DMS153 treated with DMSO at 0.1 percent for 48 hours (cell line): ENCODE measurements at regions not wholly inside any gene's neighbourhood (a gene's known extent, or its start where the extent isn't known, plus 50 kb on each side); places are given as distances from the start of the nearest gene placed in this dataset.

Experiments
- DNase-seq: peaks from one replicate; lab custom pipeline; 2025; ENCODE audit not compliant: unreplicated experiment; lab: John Stamatoyannopoulos, UW

DNA sequence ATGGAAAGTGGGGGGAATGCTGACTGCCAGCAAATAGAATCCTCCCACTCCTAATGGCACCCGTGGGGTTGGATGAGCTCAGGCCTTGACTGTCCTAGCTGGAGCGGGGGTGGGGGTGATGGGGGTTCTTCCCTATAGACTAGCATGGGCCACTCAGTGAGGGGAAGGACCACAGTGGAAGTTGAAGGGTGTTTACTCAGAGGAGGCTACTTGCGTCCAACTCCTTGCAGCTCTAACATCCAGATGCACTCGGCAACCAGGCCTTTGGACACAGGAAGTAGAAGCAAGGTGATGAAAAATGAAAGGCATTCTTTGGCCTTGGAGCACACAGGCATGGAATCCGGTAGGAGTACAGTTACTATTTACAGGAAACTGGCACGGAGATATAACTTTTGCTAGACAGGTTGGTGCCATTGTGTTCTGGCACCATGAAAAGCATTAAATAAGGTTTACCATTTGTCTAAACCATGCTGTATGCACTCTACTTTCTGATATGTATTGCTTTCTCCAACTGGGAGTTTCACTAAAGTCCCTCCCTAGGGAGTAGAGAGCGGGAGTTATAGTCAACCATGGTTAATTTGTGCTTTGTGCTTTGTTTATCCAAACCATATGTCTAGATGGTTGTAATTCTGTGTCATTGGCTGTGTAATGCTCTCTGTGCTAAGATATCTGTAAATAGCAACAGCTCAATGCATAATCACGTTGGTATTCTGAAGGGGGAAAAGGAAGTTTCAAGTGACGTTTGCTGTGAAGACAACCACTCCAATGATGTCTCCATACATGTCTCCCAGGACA lies 125.3 kb downstream of the TSHZ3 start:
- DNase-seq: no peak

DNA sequence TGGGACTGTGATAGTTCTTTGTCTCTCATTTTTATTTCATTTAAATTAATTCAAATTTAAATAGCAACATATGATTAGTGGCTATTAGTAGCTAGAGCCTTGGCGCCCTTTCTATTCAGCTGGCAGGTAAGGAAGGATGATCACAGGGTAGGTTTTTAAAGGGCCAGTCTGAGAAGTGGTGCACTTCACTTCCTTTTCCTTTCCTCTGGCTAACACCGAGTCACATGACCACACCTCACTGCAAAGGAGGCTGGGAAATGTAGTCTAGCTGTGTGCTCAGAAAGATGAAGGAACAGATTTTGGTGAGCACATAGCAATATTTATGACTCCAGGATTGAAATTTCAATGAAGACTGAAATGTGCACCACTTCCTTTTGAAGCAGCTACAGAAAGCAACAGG lies 128.7 kb downstream of the TSHZ3 start:
- no peak for DNase-seq

- DNase-seq: no peak
Observed at GRCh38 chr19:31214997-31215396, 134.2 kb downstream of the TSHZ3 start.

- no peak for DNase-seq
Observed at GRCh38 chr19:31214086-31214485, 135.2 kb downstream of the TSHZ3 start.

DNA sequence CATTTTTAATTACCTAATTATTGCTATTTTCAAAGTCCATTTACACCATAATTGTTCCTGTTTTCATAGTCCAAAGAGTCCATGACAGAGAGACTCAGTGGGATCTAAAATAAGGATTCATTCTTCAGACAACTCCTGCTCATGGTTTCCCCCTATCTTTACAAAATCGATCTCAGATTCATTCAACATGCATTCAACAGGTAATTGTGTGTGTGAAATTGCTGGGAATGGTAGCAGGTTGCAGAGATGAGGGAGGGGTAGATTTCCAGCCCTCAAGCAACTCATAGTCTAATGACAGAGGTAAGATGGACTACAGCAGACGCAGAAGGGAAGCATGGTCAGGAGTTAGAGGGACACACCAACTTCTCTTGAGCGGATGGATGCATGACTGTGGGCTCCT lies 138.1 kb downstream of the TSHZ3 start:
- DNase-seq: no peak

DNA sequence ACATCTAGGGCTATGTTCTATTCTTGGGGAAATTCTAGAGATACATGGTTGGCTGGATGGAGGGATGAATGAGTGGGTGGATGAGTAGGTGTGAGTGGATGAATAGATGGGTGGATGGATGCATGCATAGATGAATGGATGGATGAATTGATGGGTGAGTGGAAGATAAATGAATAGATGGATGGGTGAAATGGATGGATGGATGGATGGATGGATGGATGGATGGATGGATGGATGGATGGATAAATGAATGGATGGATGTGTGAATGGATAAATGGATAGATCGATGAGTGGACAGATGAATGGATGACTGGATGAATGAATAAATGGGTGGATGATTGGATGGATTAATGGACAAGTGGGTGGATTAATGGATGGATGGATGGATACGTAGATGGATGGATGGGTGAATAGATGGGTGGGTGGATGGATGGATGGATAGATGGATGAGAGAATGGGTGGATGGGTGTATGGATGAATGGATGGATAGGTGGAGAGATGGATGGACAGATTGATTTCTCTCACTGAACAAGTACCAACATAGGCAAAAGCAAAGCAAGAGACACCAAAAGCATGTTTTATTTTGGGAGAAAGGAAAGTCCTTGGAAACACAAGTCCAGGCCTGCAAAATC lies 143.2 kb downstream of the TSHZ3 start:
- DNase-seq: no peak

- no peak for DNase-seq
Observed at GRCh38 chr19:31204115-31204514, 145.1 kb downstream of the TSHZ3 start.

- DNase-seq: no peak
Observed at GRCh38 chr19:31185261-31185660, 164.0 kb downstream of the TSHZ3 start.

DNA sequence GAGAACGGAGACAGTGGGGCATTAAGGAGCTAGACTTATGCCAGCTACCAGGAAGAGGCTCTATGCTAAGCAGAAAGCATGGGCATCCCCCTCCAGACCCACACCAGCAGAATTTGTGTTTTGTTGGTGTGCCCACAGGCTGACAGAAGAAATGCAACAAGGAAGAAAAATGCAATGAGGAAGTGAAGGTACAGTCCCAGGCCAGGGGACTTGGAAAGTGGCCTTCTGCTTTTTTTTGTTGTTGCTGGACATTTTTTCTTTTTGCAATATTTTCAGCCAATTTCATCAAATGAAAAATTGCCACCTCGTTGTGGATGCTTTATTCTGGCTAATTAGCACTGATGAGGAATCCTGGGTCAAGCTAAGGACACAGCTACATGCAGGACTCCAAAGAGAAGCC lies 167.7 kb downstream of the TSHZ3 start:
- DNase-seq: no peak

GRCh38 chr19:31180907-31181306 lies 168.3 kb downstream of the TSHZ3 start:
- DNase-seq: no peak

DNA sequence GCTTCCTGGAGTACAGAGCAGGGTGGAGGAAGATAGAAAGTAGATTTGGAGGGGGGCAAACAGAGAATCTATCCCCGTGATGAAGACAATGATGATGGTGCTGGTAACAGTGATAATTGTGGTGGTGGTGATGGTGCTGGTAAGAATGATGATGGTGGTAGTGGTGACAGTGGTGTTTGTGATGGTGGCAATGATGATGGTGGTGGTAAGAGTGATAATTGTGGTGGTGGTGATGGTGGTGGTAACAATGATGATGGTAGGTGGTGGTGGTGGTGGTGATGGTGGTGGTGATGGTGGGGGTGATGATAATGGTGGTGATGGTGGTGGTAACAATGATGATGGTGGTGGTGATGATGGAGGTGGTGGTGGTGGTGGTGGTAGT lies 169.8 kb downstream of the TSHZ3 start:
- DNase-seq: no peak

DNA sequence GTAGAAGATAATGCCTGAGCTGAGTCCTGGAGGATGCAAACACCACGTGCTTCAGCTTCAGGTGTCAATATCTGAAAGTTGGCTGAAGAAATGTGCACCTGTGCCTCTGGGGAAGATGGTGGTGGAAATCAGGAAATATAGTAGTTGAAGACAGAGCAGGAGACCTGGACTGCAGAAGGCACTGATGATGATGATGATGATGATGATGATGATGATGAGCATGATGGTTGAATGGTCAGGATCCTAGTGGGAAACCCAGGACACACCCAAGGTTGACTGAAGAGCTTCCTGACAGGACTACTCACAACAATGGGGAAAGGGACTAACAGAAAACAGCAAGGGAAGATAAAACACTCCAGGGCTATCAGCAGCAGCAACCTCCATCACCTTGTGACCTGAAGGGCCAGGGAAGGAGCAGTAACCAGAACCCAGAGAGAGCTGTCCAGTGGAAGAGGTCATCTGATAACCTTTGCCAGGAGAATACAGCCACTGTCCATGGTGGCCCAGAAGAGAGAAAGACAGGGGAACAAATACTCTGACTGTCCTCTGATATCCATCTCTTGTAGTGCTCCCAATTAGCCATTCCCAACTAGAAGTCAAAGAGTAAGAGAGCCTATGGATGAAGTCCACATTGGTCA lies 170.3 kb downstream of the TSHZ3 start:
- DNase-seq: no peak

GRCh38 chr19:31177246-31177645 lies 172.0 kb downstream of the TSHZ3 start:
- DNase-seq: no peak

DNA sequence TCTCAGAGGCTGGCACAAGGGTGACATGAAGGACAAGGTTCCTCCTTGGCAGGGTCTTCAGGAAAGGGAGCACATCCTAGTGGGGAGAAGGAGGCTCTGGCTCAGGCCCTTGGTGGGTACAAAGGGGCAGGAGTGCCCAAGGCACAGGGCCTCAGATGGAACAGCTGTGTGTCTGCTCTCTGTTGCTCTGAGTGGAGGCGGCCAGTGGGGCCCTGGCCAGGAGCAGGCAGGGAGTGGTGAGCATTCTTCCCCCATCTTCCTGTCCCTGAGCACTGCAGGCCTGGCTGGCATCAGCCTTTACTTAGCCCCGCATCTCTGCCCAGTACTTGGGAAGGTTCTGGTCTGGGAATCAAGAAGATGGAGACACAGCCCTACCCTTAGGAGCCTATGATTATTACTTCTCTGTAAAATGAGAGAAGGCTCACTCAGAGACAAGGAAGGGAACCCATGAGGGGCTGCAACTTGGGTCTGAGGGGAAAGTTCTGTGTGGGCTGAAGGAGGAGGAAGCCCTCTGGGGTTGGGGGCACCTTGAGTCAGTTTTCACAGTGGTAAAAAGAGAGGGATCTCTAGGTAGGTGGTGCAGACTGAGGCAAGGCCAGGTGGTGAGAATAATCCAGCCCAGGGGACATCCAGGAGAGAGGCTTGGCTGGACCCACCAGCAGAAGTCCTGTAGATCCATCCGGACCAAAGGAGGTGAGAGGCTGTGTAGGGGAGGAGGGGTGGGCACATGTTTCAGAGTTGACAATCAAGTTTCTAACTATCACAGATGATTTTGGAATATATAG lies 173.5 kb downstream of the TSHZ3 start:
- no peak for DNase-seq

GRCh38 chr19:31174948-31175347 lies 174.3 kb downstream of the TSHZ3 start:
- DNase-seq: no peak

DNA sequence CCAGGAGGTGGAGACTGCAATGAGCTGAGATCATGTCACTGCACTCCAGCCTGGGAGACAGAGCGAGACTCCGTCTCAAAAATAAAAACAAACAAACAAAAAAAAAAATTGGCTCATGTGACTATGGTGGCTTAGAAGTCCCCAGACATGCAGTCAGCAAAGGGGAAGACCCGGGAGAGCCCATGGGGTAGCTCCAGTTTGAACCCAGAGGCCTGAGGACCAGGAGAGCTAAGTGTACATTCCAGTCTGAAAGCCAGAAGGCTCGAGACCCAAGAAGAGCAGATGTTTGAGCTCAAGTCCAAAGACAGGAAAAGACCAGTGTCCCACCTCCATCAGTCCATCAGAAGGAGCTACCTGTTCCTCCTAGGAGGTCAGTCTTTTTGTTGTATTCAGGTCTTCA lies 175.2 kb downstream of the TSHZ3 start:
- DNase-seq: no peak

- no peak for DNase-seq
Observed at GRCh38 chr19:31171936-31172335, 177.3 kb downstream of the TSHZ3 start.

DNA sequence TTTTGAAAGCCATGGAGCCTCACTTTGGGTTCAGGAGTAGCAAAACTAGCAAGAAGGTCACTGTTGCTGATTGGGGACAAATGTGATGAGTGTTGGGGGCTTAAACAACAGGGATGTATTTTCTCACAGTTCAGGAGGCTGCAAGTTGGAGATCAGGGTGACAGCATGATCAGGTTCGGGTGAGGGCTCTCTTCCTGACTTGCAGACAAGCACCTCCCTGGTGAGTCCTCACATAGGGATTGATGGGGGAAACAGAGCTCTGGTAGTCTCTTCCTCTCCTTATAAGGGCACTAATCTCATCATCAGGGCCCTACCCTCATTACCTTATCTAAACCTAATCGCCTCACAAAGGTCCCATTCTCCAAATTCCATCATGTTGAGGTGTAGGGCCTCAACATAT lies 179.2 kb downstream of the TSHZ3 start:
- no peak for DNase-seq

GRCh38 chr19:31168106-31168625 lies 181.1 kb downstream of the TSHZ3 start:
- DNase-seq: no peak

GRCh38 chr19:31167690-31168089 lies 181.5 kb downstream of the TSHZ3 start:
- no peak for DNase-seq

GRCh38 chr19:31166206-31166605 lies 183.0 kb downstream of the TSHZ3 start:
- DNase-seq: no peak
